ENCODE measurements at regions not wholly inside any gene's neighbourhood (a gene's known extent, or its start where the extent isn't known, plus 50 kb on each side); places are given as distances from the start of the nearest gene placed in this dataset.

GRCh38 chr16:51818342-51818944 is 667.4 kb upstream of the SALL1 start:
- no peak overlapping the region for H3K27ac Mint-ChIP-seq (ENCODE audit: unreplicated experiment)
- TF ChIP-seq CTCF (IDR thresholded peaks at IDR 0.05; ENCODE audit: unreplicated experiment) = peak; percentile 88
- CTCF ChIA-PET = interaction anchor here (0.6 to 2.0 kb wide), 11 partner anchors 21 to 1096 kb away, joined by 3 to 47 read pairs (median 5); no protein-coding TSS in a partner anchor
- H3K27me3 Mint-ChIP-seq (ENCODE audit: unreplicated experiment) = no peaks in the 10 kb centered on the region
- peak; percentile 84 for DNase-seq
- H3K4me1 Mint-ChIP-seq (ENCODE audit: low read depth, unreplicated experiment) = peaks cover 24% of the 10 kb centered on the region
- no TSS peak for BruUV-seq (replicated peaks)
- intact Hi-C loops (cut with micrococcal nuclease; ENCODE audit: unreplicated experiment) = loop anchor here (1.0 to 10.0 kb wide), 4 partner anchors 153 to 1206 kb away; no protein-coding TSS in a partner anchor
- no peaks in the 10 kb centered on the region for H3K9me3 Mint-ChIP-seq (ENCODE audit: low read depth, unreplicated experiment)
- H3K36me3 Mint-ChIP-seq (ENCODE audit: insufficient read depth, unreplicated experiment) = no peaks in the 10 kb centered on the region
- H3K4me3 Mint-ChIP-seq (ENCODE audit: low read depth, unreplicated experiment) = no peak overlapping the region

GRCh38 chr16:51816929-51817328 is 665.9 kb upstream of the SALL1 start:
- Mint-ChIP-seq H3K9me3 (ENCODE audit: low read depth, unreplicated experiment) (no peaks in the 10 kb centered on the region), H3K4me3 (ENCODE audit: low read depth, unreplicated experiment) (no peak overlapping the region), H3K4me1 (ENCODE audit: low read depth, unreplicated experiment) (peaks cover 16% of the 10 kb centered on the region), H3K27ac (ENCODE audit: unreplicated experiment) (no peak overlapping the region), H3K27me3 (ENCODE audit: unreplicated experiment) (no peaks in the 10 kb centered on the region), H3K36me3 (ENCODE audit: insufficient read depth, unreplicated experiment) (no peaks in the 10 kb centered on the region)
- CTCF ChIA-PET = interaction anchor here (1.2 kb wide), 1 partner anchor 16 kb away, joined by 3 read pairs; no protein-coding TSS in a partner anchor
- no peak for DNase-seq
- no TSS peak for BruUV-seq (replicated peaks)
- no peak for TF ChIP-seq CTCF (IDR thresholded peaks at IDR 0.05; ENCODE audit: unreplicated experiment)
- intact Hi-C loops (cut with micrococcal nuclease; ENCODE audit: unreplicated experiment) = loop anchor here (10.0 kb wide), 2 partner anchors 238 to 1208 kb away; no protein-coding TSS in a partner anchor

GRCh38 chr16:51815523-51815922 is 664.5 kb upstream of the SALL1 start:
- Mint-ChIP-seq H3K36me3 (ENCODE audit: insufficient read depth, unreplicated experiment) (no peaks in the 10 kb centered on the region), H3K27me3 (ENCODE audit: unreplicated experiment) (no peaks in the 10 kb centered on the region), H3K4me3 (ENCODE audit: low read depth, unreplicated experiment) (no peak overlapping the region), H3K27ac (ENCODE audit: unreplicated experiment) (no peak overlapping the region), H3K4me1 (ENCODE audit: low read depth, unreplicated experiment) (peaks cover 16% of the 10 kb centered on the region), H3K9me3 (ENCODE audit: low read depth, unreplicated experiment) (no peaks in the 10 kb centered on the region)
- CTCF ChIA-PET = interaction anchor here (0.6 kb wide), 1 partner anchor 1494 kb away, joined by 4 read pairs; no protein-coding TSS in a partner anchor
- TF ChIP-seq CTCF (IDR thresholded peaks at IDR 0.05; ENCODE audit: unreplicated experiment) = no peak
- no TSS peak for BruUV-seq (replicated peaks)
- DNase-seq = no peak
- intact Hi-C loops (cut with micrococcal nuclease; ENCODE audit: unreplicated experiment) = loop anchor here (10.0 kb wide), 2 partner anchors 239 to 1209 kb away; no protein-coding TSS in a partner anchor

GRCh38 chr16:51814617-51815016 is 663.5 kb upstream of the SALL1 start:
- intact Hi-C loops (cut with micrococcal nuclease; ENCODE audit: unreplicated experiment) = loop anchor here (10.0 kb wide), 2 partner anchors 240 to 1210 kb away; no protein-coding TSS in a partner anchor
- Mint-ChIP-seq H3K27me3 (ENCODE audit: unreplicated experiment) (no peaks in the 10 kb centered on the region), H3K4me1 (ENCODE audit: low read depth, unreplicated experiment) (peaks cover 9% of the 10 kb centered on the region), H3K27ac (ENCODE audit: unreplicated experiment) (no peak overlapping the region), H3K4me3 (ENCODE audit: low read depth, unreplicated experiment) (no peak overlapping the region), H3K9me3 (ENCODE audit: low read depth, unreplicated experiment) (peaks cover 4% of the 10 kb centered on the region), H3K36me3 (ENCODE audit: insufficient read depth, unreplicated experiment) (no peaks in the 10 kb centered on the region)
- no peak for TF ChIP-seq CTCF (IDR thresholded peaks at IDR 0.05; ENCODE audit: unreplicated experiment)
- DNase-seq = no peak
- BruUV-seq (replicated peaks) = no TSS peak
- CTCF ChIA-PET = no interaction called here

Measured in Calu3 (cell line).